ENCODE measurements at regions not wholly inside any gene's neighbourhood (a gene's known extent, or its start where the extent isn't known, plus 50 kb on each side); places are given as distances from the start of the nearest gene placed in this dataset.
A peak's percentile ranks its signal among the peaks of the same experiment; 100 is the strongest.

GRCh38 chr6:40232698-40233097 is 298.4 kb upstream of the MOCS1 start:
- no peak for DNase-seq (ENCODE audit: low read depth in 4 of 6, low spot score in 6 of 6)
- no peaks in the 10 kb centered on the region for H3K27me3 ChIP-seq (ENCODE audit: control insufficient read depth, insufficient read depth, low read length)
- H3K36me3 ChIP-seq (ENCODE audit: control insufficient read depth, insufficient read depth, low read length), result no peaks in the 10 kb centered on the region
- 85% methylated on average over 2 of the region's 2 CpGs for WGBS (ENCODE audit: insufficient coverage)
- no peaks in the 10 kb centered on the region for H3K4me1 ChIP-seq (ENCODE audit: control insufficient read depth, insufficient read depth, low read length)
- H3K9me3 ChIP-seq (ENCODE audit: control insufficient read depth, insufficient read depth, low read length), result no peaks in the 10 kb centered on the region
- no peak overlapping the region for H3K4me3 ChIP-seq (ENCODE audit: low read depth, low read length)
- no peak overlapping the region for H3K27ac ChIP-seq (ENCODE audit: low read depth, low read length)

GRCh38 chr6:40227735-40228134 is 293.5 kb upstream of the MOCS1 start:
- WGBS (ENCODE audit: insufficient coverage), result 67% methylated on average over 8 of the region's 8 CpGs
- Histone ChIP-seq H3K27ac (ENCODE audit: low read depth, low read length) (no peak overlapping the region), H3K9me3 (ENCODE audit: control insufficient read depth, insufficient read depth, low read length) (peaks cover 2% of the 10 kb centered on the region), H3K4me3 (ENCODE audit: low read depth, low read length) (no peak overlapping the region), H3K36me3 (ENCODE audit: control insufficient read depth, insufficient read depth, low read length) (no peaks in the 10 kb centered on the region), H3K27me3 (ENCODE audit: control insufficient read depth, insufficient read depth, low read length) (no peaks in the 10 kb centered on the region), H3K4me1 (ENCODE audit: control insufficient read depth, insufficient read depth, low read length) (no peaks in the 10 kb centered on the region)
- DNase-seq (ENCODE audit: low read depth in 4 of 6, low spot score in 6 of 6), result no peak

- DNase-seq (ENCODE audit: low read depth in 4 of 6, low spot score in 6 of 6), result no peak
- no CpG with 5 or more reads among the region's 2 CpGs for WGBS (ENCODE audit: insufficient coverage)
- H3K9me3 ChIP-seq (ENCODE audit: control insufficient read depth, insufficient read depth, low read length), result peaks cover 2% of the 10 kb centered on the region
- H3K27me3 ChIP-seq (ENCODE audit: control insufficient read depth, insufficient read depth, low read length), result no peaks in the 10 kb centered on the region
- no peaks in the 10 kb centered on the region for H3K36me3 ChIP-seq (ENCODE audit: control insufficient read depth, insufficient read depth, low read length)
- H3K27ac ChIP-seq (ENCODE audit: low read depth, low read length), result no peak overlapping the region
- no peak overlapping the region for H3K4me3 ChIP-seq (ENCODE audit: low read depth, low read length)
- H3K4me1 ChIP-seq (ENCODE audit: control insufficient read depth, insufficient read depth, low read length), result no peaks in the 10 kb centered on the region
Observed at GRCh38 chr6:40222354-40222753, 288.1 kb upstream of the MOCS1 start.

GRCh38 chr6:40219799-40220198 is 285.5 kb upstream of the MOCS1 start:
- no peaks in the 10 kb centered on the region for H3K36me3 ChIP-seq (ENCODE audit: control insufficient read depth, insufficient read depth, low read length)
- DNase-seq (ENCODE audit: low read depth in 4 of 6, low spot score in 6 of 6), result no peak
- WGBS (ENCODE audit: insufficient coverage), result no CpG with 5 or more reads among the region's 2 CpGs
- H3K9me3 ChIP-seq (ENCODE audit: control insufficient read depth, insufficient read depth, low read length), result peaks cover 2% of the 10 kb centered on the region
- H3K4me1 ChIP-seq (ENCODE audit: control insufficient read depth, insufficient read depth, low read length), result no peaks in the 10 kb centered on the region
- H3K27me3 ChIP-seq (ENCODE audit: control insufficient read depth, insufficient read depth, low read length), result no peaks in the 10 kb centered on the region
- H3K27ac ChIP-seq (ENCODE audit: low read depth, low read length), result no peak overlapping the region
- no peak overlapping the region for H3K4me3 ChIP-seq (ENCODE audit: low read depth, low read length)

- H3K9me3 ChIP-seq (ENCODE audit: control insufficient read depth, insufficient read depth, low read length), result no peaks in the 10 kb centered on the region
Observed at GRCh38 chr6:40210628-40211056, 276.4 kb upstream of the MOCS1 start.

GRCh38 chr6:40205801-40206200 is 271.5 kb upstream of the MOCS1 start:
- H3K4me1 ChIP-seq (ENCODE audit: control insufficient read depth, insufficient read depth, low read length), result no peaks in the 10 kb centered on the region
- 77% methylated on average over 3 of the region's 3 CpGs for WGBS (ENCODE audit: insufficient coverage)
- H3K9me3 ChIP-seq (ENCODE audit: control insufficient read depth, insufficient read depth, low read length), result peaks cover 7% of the 10 kb centered on the region
- H3K4me3 ChIP-seq (ENCODE audit: low read depth, low read length), result no peak overlapping the region
- no peak for DNase-seq (ENCODE audit: low read depth in 4 of 6, low spot score in 6 of 6)
- H3K27ac ChIP-seq (ENCODE audit: low read depth, low read length), result no peak overlapping the region
- H3K36me3 ChIP-seq (ENCODE audit: control insufficient read depth, insufficient read depth, low read length), result no peaks in the 10 kb centered on the region
- peaks cover 6% of the 10 kb centered on the region for H3K27me3 ChIP-seq (ENCODE audit: control insufficient read depth, insufficient read depth, low read length)

More at GRCh38 chr6:40210628-40211056, 276.4 kb upstream of the MOCS1 start:
- H3K27me3 ChIP-seq (ENCODE audit: control insufficient read depth, insufficient read depth, low read length), result peaks cover 6% of the 10 kb centered on the region
- no peak overlapping the region for H3K27ac ChIP-seq (ENCODE audit: low read depth, low read length)
- peak in 1 of 6 donors; percentile 43 for DNase-seq (ENCODE audit: low read depth in 4 of 6, low spot score in 6 of 6)
- H3K4me1 ChIP-seq (ENCODE audit: control insufficient read depth, insufficient read depth, low read length), result no peaks in the 10 kb centered on the region
- H3K36me3 ChIP-seq (ENCODE audit: control insufficient read depth, insufficient read depth, low read length), result no peaks in the 10 kb centered on the region
- no CpG with 5 or more reads among the region's 1 CpG for WGBS (ENCODE audit: insufficient coverage)
- H3K4me3 ChIP-seq (ENCODE audit: low read depth, low read length), result no peak overlapping the region

GRCh38 chr6:40205004-40205403 is 270.7 kb upstream of the MOCS1 start:
- Histone ChIP-seq H3K4me3 (ENCODE audit: low read depth, low read length) (no peak overlapping the region), H3K4me1 (ENCODE audit: control insufficient read depth, insufficient read depth, low read length) (no peaks in the 10 kb centered on the region), H3K36me3 (ENCODE audit: control insufficient read depth, insufficient read depth, low read length) (no peaks in the 10 kb centered on the region), H3K9me3 (ENCODE audit: control insufficient read depth, insufficient read depth, low read length) (peaks cover 7% of the 10 kb centered on the region), H3K27ac (ENCODE audit: low read depth, low read length) (no peak overlapping the region), H3K27me3 (ENCODE audit: control insufficient read depth, insufficient read depth, low read length) (peaks cover 4% of the 10 kb centered on the region)
- 80% methylated on average over 1 of the region's 1 CpG for WGBS (ENCODE audit: insufficient coverage)
- no peak for DNase-seq (ENCODE audit: low read depth in 4 of 6, low spot score in 6 of 6)

- Histone ChIP-seq H3K36me3 (ENCODE audit: control insufficient read depth, insufficient read depth, low read length) (no peaks in the 10 kb centered on the region), H3K27ac (ENCODE audit: low read depth, low read length) (no peak overlapping the region), H3K9me3 (ENCODE audit: control insufficient read depth, insufficient read depth, low read length) (no peaks in the 10 kb centered on the region), H3K4me3 (ENCODE audit: low read depth, low read length) (no peak overlapping the region), H3K4me1 (ENCODE audit: control insufficient read depth, insufficient read depth, low read length) (peaks cover 3% of the 10 kb centered on the region), H3K27me3 (ENCODE audit: control insufficient read depth, insufficient read depth, low read length) (no peaks in the 10 kb centered on the region)
- no peak for DNase-seq (ENCODE audit: low read depth in 4 of 6, low spot score in 6 of 6)
- WGBS (ENCODE audit: insufficient coverage), result 91% methylated on average over 4 of the region's 5 CpGs
Observed at GRCh38 chr6:40197371-40197770, 263.1 kb upstream of the MOCS1 start.

GRCh38 chr6:40196135-40196518 is 261.9 kb upstream of the MOCS1 start:
- DNase-seq (ENCODE audit: low read depth in 4 of 6, low spot score in 6 of 6), result no peak
- Histone ChIP-seq H3K4me1 (ENCODE audit: control insufficient read depth, insufficient read depth, low read length) (peaks cover 3% of the 10 kb centered on the region), H3K27ac (ENCODE audit: low read depth, low read length) (no peak overlapping the region), H3K9me3 (ENCODE audit: control insufficient read depth, insufficient read depth, low read length) (no peaks in the 10 kb centered on the region), H3K36me3 (ENCODE audit: control insufficient read depth, insufficient read depth, low read length) (no peaks in the 10 kb centered on the region), H3K4me3 (ENCODE audit: low read depth, low read length) (no peak overlapping the region), H3K27me3 (ENCODE audit: control insufficient read depth, insufficient read depth, low read length) (no peaks in the 10 kb centered on the region)
- 83% methylated on average over 2 of the region's 4 CpGs for WGBS (ENCODE audit: insufficient coverage)

GRCh38 chr6:40195428-40196134 is 261.3 kb upstream of the MOCS1 start:
- Histone ChIP-seq H3K4me3 (ENCODE audit: low read depth, low read length) (no peak overlapping the region), H3K36me3 (ENCODE audit: control insufficient read depth, insufficient read depth, low read length) (no peaks in the 10 kb centered on the region), H3K9me3 (ENCODE audit: control insufficient read depth, insufficient read depth, low read length) (no peaks in the 10 kb centered on the region), H3K27ac (ENCODE audit: low read depth, low read length) (no peak overlapping the region), H3K27me3 (ENCODE audit: control insufficient read depth, insufficient read depth, low read length) (no peaks in the 10 kb centered on the region), H3K4me1 (ENCODE audit: control insufficient read depth, insufficient read depth, low read length) (peaks cover 3% of the 10 kb centered on the region)
- peak in 1 of 6 donors; percentile 71 for DNase-seq (ENCODE audit: low read depth in 4 of 6, low spot score in 6 of 6)
- 78% methylated on average over 8 of the region's 11 CpGs for WGBS (ENCODE audit: insufficient coverage)
